AG04449 (cell line): ENCODE measurements at regions not wholly inside any gene's neighbourhood (a gene's known extent, or its start where the extent isn't known, plus 50 kb on each side); places are given as distances from the start of the nearest gene placed in this dataset.

Experiments
- CTCF ChIA-PET: fragments of 350-600 bp; formaldehyde crosslinking; extraction: SDS; loops from one replicate; lab custom pipeline; 2021; ENCODE audit warnings: antibody characterized with exemption; lab: Yijun Ruan, JAX
- POLR2A ChIA-PET: fragments of 400-600, 350-600 bp; formaldehyde crosslinking; extraction: SDS; loops from one replicate; lab custom pipeline; 2020; ENCODE audit warnings: antibody characterized with exemption, inconsistent platforms; lab: Yijun Ruan, JAX
- DNase-seq: peaks from one replicate; pipeline ENCODE4 v3.0.0-alpha.2; 2010; ENCODE audit warnings: low read depth, low spot score
- H3K4me3 ChIP-seq: 2 replicates; pipeline ENCODE4 v1.5.1; 2011; ENCODE audit warnings: low read depth, mild to moderate bottlenecking, control low read depth, low read length
- TF ChIP-seq, protein P1 (sequence below): IDR thresholded peaks from one replicate; pipeline ENCODE4 v1.5.1; 2011; ENCODE audit warnings: mild to moderate bottlenecking, moderate library complexity, low read length, control low read depth, inconsistent platforms; ENCODE audit not compliant: insufficient read depth; ENCODE audit errors: missing control alignments

DNA sequence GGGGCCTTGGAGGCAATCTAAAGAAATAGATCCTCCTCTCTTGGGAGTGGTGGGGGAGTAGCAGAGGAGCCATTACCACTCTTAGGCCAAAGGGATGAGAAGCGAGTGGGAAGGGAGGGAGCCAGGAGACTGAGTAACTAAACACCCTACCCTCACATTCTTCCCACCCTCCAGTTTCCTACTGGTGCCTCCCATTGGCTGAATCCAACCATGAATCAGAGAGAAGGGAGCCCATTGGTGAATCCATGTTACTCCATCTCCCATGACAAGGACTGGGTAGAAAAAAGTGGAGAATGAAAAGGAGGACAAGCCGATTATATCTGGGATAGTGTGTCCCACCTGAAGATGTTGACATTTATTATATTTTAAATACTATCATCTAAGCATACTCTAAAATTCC, 76.8 kb upstream of the LHX5 start:
- ChIA-PET POLR2A (no interaction called here), CTCF (no interaction called here)
- no peak for DNase-seq
- TF ChIP-seq, protein P1, sequence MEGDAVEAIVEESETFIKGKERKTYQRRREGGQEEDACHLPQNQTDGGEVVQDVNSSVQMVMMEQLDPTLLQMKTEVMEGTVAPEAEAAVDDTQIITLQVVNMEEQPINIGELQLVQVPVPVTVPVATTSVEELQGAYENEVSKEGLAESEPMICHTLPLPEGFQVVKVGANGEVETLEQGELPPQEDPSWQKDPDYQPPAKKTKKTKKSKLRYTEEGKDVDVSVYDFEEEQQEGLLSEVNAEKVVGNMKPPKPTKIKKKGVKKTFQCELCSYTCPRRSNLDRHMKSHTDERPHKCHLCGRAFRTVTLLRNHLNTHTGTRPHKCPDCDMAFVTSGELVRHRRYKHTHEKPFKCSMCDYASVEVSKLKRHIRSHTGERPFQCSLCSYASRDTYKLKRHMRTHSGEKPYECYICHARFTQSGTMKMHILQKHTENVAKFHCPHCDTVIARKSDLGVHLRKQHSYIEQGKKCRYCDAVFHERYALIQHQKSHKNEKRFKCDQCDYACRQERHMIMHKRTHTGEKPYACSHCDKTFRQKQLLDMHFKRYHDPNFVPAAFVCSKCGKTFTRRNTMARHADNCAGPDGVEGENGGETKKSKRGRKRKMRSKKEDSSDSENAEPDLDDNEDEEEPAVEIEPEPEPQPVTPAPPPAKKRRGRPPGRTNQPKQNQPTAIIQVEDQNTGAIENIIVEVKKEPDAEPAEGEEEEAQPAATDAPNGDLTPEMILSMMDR, result no peak
- H3K4me3 ChIP-seq, result no peak overlapping the region

DNA sequence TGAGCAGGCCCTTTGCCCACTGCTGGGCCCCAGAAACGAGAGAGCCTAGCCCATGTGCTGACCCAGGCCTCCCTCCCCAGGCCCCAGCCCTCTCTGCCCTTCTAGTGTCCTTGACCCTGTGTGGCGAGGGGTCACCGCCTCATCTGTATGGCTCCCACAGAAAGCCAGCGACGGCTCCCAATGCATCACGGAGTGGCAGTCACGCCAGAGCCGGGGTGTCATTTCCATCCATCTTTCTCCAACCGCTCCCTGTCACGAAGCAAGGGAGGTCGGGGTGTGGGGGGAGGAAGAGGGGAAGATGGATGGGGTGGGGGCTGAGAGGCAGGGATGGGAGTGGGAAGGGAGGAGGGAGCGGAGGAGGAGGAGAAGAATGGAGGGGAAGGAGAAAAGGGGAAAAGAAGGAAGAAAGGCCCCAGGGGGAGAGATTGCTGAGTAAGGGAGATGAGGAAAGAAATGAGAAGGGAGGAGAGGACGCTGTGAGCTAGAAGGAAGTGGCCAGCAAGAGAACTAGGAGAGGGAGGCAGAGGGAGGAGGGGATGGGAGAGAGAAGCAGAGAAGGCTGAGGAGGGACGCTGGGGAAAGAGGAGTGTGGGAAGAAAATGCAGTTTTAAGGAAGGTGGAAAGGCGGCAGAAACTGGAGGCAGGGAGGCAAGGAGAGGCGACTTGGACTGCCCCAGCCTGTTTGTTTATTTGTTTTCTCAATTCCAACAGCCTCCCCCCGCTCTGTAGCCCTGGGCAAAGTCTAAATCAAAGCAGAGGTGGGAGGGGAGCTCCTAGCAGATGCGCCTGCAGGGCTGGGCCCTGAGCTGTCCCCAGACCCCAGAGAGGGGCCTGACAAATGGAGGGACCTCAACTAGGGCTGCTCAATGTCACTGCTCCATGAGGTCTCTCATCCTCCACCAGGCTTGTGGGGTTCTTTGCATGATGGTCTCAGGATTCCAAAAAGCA, 75.5 kb upstream of the LHX5 start:
- DNase-seq, result no peak
- POLR2A ChIA-PET, result no interaction called here
- TF ChIP-seq, protein P1, result no peak
- no peak overlapping the region for H3K4me3 ChIP-seq
- CTCF ChIA-PET, result no interaction called here

DNA sequence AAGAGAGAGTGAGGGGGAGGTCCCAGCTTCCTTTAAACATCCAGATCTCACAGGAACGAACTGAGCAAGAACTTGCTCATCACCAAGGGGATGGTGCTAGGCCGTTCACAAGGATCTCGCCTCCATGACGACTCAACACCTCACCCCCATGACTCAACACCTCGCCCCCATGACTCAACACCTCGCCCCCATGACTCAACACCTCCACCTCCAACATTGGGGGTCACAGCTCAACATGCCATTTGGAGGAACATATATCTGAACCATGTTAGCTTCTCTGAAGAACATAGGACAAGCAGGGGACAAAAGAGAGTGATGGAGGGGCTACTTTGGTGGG, 66.0 kb upstream of the LHX5 start:
- no peak overlapping the region for H3K4me3 ChIP-seq
- POLR2A ChIA-PET, result no interaction called here
- CTCF ChIA-PET, result no interaction called here
- TF ChIP-seq, protein P1, result no peak
- no peak for DNase-seq

DNA sequence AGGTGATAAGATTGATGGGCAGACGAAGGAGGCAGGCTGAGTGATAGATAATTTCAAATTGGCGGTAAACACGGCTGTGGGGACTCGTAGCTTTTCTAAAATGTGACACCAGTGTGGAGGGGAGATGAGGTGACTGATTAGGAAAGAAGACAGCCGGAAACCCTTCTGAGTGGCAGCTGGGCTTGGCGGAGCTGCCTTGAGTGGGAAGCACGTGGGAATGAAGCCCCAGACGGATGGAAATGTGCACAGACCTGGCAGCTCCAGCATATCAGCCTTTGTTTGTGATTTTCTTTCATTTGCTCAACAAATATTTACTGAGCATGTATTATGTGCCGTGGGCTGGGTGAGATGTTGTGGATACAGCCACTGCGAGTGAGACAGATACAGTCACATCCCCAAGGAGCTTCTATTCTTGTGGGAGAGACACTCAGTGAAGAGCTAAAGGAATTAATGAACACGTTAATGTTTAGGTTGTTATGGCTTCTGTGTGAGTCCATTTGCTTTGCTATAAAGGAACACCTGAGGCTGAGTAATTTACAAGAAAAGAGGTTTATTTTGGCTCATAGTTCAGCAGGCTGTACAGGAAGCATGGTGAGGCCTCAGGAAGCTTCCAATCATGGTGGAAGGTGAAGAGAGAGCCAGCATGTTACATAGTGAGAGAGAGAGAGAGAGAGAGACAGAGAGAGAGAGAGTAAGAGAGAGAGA, 65.5 kb upstream of the LHX5 start:
- DNase-seq, result no peak
- H3K4me3 ChIP-seq, result no peak overlapping the region
- ChIA-PET POLR2A (interaction anchor here (0.5 kb wide), 1 partner anchor 12 kb away, joined by 3 read pairs; no protein-coding TSS in a partner anchor), CTCF (no interaction called here)
- TF ChIP-seq, protein P1, result no peak

DNA sequence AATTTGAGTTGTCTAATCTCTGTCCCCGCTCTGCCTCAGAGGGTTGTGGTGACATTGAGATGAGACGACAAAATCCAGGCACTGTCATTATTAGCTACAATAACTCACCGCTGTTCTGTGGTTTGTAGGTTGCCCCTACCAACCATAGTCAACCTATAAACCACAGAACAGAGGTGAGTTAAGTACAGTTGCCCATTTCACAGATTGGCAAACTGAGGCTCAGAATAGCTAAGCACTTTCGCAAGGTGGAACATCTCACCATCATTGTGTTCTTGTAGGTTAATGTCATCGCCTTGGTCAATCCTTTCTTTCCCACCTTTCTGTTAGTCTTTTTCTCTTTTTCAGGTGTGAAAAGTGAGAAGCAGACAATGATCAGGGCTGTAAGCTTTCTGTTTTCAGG, 63.4 kb upstream of the LHX5 start:
- ChIA-PET CTCF (no interaction called here), POLR2A (no interaction called here)
- no peak overlapping the region for H3K4me3 ChIP-seq
- no peak for DNase-seq
- TF ChIP-seq, protein P1, result no peak

DNA sequence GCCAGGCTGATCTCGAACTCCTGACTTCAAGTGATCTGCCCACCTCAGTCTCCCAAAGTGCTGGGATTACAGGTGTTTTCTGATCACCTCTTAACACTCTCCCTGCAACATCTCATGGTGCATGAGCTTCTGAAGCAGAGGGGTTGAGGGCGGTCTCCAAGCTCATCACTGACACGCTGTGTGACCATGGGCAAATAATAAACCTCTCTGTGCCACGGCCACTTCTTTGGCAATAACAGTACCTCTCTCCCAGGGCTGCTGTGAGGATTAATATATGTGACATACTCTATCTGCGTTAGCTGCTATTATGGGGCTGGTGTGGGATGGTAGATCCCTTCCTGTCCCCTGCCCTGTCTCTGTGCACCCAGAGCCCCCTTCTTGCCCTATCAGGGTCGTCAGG, 62.9 kb upstream of the LHX5 start:
- TF ChIP-seq, protein P1, result no peak
- ChIA-PET CTCF (no interaction called here), POLR2A (no interaction called here)
- no peak for DNase-seq
- H3K4me3 ChIP-seq, result no peak overlapping the region
